ENCODE measurements at regions not wholly inside any gene's neighbourhood (a gene's known extent, or its start where the extent isn't known, plus 50 kb on each side); places are given as distances from the start of the nearest gene placed in this dataset.

DNA sequence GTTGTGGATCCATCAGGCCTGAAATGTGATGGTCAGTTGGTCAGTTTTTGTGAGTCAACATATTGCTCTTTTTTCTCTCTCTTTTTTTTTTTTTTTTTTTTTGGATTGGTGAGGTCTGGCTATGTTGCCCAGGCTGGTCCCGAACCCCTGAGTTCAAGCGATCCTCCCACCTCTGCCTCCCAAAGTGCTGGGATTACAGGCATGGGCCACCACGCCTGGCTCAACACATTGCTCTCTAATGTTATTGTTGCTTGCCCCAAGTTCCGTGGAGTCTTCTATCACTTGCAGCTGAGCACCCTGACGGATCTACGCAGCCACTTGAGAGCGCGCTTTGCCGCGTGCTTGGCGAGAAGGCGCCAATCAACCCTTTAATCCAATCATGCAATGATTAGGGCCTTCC lies 69.5 kb upstream of the DIO3 start:
- Histone ChIP-seq H3K4me1 (ENCODE audit: control insufficient read depth, insufficient read depth, low read length) (no peaks in the 10 kb centered on the region), H3K9ac (ENCODE audit: low read depth, low read length) (no peak overlapping the region), H3K4me3 (ENCODE audit: low read depth, low read length) (no peak overlapping the region), H3K9me3 (ENCODE audit: control insufficient read depth, insufficient read depth, low read length) (no peaks in the 10 kb centered on the region), H3K36me3 (ENCODE audit: control insufficient read depth, insufficient read depth, low read length) (no peaks in the 10 kb centered on the region), H3K27me3 (ENCODE audit: control insufficient read depth, insufficient read depth, low read length) (no peaks in the 10 kb centered on the region)

DNA sequence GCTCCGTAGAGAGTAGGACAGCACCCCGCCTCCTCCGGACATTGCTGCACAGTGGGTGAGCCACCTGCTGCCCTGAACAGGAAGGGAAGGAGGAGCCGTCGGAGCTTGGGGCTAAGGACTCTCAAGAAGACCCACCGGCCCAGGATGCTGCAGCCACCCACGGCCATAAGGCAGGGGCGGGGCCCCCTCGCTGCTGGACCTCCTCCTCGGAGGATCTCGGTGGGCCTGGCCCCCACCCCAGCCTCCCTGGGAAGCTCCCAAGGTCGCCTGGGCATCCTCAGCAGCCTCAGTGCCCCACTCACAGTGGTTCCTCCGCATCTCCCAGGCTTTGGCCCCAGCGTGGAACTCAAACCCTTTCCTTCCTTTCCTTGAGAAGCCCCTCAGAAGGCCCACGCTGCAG lies 68.6 kb upstream of the DIO3 start:
- Histone ChIP-seq H3K4me1 (ENCODE audit: control insufficient read depth, insufficient read depth, low read length) (no peaks in the 10 kb centered on the region), H3K4me3 (ENCODE audit: low read depth, low read length) (no peak overlapping the region)

DNA sequence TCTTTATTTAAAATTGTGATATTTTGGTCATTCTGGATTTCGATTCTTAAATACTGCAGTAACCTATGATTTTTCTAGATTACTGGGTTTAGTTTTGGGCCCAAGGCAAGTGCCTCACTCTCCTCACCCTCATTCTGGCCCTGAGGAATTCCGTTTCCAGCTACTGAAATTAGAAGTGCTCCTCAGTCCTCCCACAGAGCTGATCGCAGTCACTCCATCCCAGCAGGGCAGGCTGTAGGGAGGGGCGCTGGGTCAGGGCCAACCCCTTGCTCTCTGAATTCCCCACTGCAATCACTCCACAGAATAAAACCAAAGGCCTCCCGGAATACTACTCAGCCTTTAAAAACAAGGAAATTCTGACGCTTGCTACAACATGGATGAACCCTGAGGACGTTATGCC lies 66.5 kb upstream of the DIO3 start:
- Histone ChIP-seq H3K9ac (ENCODE audit: low read depth, low read length) (no peak overlapping the region), H3K36me3 (ENCODE audit: control insufficient read depth, insufficient read depth, low read length) (no peaks in the 10 kb centered on the region), H3K4me1 (ENCODE audit: control insufficient read depth, insufficient read depth, low read length) (no peaks in the 10 kb centered on the region)

More for the DNA sequence above, 68.6 kb upstream of the DIO3 start:
- Histone ChIP-seq H3K36me3 (ENCODE audit: control insufficient read depth, insufficient read depth, low read length) (no peaks in the 10 kb centered on the region), H3K9ac (ENCODE audit: low read depth, low read length) (no peak overlapping the region), H3K27me3 (ENCODE audit: control insufficient read depth, insufficient read depth, low read length) (no peaks in the 10 kb centered on the region), H3K9me3 (ENCODE audit: control insufficient read depth, insufficient read depth, low read length) (no peaks in the 10 kb centered on the region)

DNA sequence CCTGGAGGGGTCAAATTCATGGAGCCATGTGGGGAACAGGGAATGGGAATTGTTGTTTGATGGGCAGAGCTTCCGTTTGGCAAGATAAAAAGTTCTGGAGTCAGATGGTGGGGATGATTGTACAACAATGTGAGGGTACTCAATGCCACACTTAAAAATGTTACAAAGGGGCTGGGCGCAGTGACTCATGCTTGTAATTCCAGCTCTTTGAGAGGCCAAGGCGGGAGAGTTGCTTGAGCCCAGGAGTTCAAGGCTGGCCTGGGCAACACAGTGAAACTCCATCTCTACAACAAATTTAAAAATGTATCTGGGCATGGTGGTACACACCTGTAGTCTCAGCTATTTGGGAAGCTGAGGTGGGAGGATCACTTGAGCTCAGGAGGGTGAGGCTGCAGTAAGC lies 66.0 kb upstream of the DIO3 start:
- Histone ChIP-seq H3K4me1 (ENCODE audit: control insufficient read depth, insufficient read depth, low read length) (no peaks in the 10 kb centered on the region), H3K4me3 (ENCODE audit: low read depth, low read length) (no peak overlapping the region), H3K9ac (ENCODE audit: low read depth, low read length) (no peak overlapping the region), H3K27me3 (ENCODE audit: control insufficient read depth, insufficient read depth, low read length) (no peaks in the 10 kb centered on the region), H3K9me3 (ENCODE audit: control insufficient read depth, insufficient read depth, low read length) (no peaks in the 10 kb centered on the region), H3K36me3 (ENCODE audit: control insufficient read depth, insufficient read depth, low read length) (no peaks in the 10 kb centered on the region)

More for the DNA sequence above, 66.5 kb upstream of the DIO3 start:
- Histone ChIP-seq H3K4me3 (ENCODE audit: low read depth, low read length) (no peak overlapping the region), H3K9me3 (ENCODE audit: control insufficient read depth, insufficient read depth, low read length) (no peaks in the 10 kb centered on the region), H3K27me3 (ENCODE audit: control insufficient read depth, insufficient read depth, low read length) (no peaks in the 10 kb centered on the region)

DNA sequence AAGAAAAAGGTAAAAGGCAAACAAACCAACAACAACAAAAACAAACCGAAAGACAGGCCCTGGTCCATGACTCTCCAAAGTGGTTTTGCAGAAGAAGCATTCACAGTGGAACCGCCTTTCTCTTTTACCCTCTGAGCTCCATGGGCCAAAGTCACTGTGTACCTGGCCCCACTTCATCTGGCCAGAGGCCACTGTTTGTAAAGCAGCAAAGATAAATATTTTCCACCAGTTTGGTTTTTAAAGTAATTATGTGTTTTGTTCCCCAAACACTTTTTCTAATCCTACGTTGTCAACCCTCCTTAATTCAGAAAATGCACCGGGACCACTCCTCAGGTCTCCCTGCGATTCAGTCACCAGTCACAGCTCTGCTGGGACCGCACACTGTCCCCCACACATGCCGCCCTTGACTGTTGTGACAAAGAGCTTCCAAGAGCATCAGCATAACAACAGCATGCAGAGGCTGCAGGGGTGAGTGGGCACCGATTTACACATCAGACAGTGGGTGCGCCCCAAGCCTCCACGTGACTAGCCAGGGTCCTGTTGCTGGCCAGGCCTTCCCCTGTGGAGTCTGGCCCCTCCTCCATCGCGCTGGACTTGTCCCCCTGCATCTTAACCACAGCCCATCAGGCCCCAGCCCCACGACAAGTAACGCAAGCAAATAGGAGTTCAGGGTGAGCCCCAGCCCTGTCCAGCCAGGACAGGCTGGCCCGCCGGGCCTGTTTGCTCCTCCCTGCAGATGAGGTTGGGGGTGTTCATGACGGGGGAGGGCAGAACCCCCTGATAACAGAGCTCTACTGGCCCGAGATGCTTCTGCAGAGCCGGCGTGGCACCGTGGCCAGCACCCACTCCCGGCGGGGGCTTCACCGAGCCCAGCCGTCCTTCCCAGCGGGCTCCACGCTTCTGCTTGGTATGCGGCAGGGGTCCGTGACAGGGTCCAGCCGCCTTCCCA lies 65.2 kb upstream of the DIO3 start:
- Histone ChIP-seq H3K27me3 (ENCODE audit: control insufficient read depth, insufficient read depth, low read length) (no peaks in the 10 kb centered on the region), H3K4me1 (ENCODE audit: control insufficient read depth, insufficient read depth, low read length) (no peaks in the 10 kb centered on the region)

DNA sequence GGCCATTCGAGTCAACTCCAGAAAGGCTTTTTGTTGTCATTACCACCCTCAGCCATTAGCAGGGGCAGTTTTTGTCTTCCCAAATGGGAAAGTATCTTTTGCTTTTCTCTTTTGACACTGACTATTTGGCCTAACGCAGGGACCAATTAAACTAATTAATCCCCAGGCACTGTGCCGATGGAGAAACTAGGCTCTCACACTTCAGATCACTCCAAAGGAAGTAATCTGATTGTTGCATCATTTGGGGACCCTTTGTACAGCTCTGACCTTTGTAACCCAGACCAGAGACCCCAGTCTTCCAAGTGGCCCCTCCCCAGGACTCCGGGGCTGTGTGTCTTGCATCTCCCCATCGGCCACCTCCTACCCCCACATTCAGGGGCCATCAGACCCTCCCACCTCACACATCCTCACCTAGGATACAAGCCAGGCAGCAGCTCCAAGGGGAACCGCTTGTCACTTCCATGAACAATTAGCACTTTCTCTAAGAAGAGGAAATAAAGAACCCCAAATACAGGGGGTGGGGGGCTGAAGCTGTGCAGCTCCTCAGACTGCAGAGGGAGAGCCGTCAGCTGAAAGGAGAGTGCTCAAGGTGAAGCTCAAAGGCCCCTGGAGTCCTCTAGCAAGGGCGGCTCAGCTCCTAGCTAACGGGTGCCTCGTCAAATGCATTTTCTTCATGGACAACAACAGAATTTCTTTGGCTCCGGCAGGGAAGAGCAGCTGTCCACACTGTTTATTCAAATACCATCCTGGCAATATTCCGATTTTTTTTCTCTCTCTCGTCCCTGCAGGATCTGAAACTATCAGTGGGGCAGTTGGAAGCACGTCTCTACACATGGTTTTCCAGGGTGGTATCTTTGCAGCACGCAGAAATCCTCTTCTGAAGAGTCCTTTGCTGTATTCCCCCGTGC lies 64.3 kb upstream of the DIO3 start:
- no peak overlapping the region for H3K9ac ChIP-seq (ENCODE audit: low read depth, low read length)
- H3K36me3 ChIP-seq (ENCODE audit: control insufficient read depth, insufficient read depth, low read length): no peaks in the 10 kb centered on the region
- H3K4me1 ChIP-seq (ENCODE audit: control insufficient read depth, insufficient read depth, low read length): no peaks in the 10 kb centered on the region
- H3K4me3 ChIP-seq (ENCODE audit: low read depth, low read length): no peak overlapping the region
- no peaks in the 10 kb centered on the region for H3K9me3 ChIP-seq (ENCODE audit: control insufficient read depth, insufficient read depth, low read length)
- no peaks in the 10 kb centered on the region for H3K27me3 ChIP-seq (ENCODE audit: control insufficient read depth, insufficient read depth, low read length)

More for the DNA sequence above, 65.2 kb upstream of the DIO3 start:
- H3K36me3 ChIP-seq (ENCODE audit: control insufficient read depth, insufficient read depth, low read length): no peaks in the 10 kb centered on the region
- H3K4me3 ChIP-seq (ENCODE audit: low read depth, low read length): no peak overlapping the region
- H3K9ac ChIP-seq (ENCODE audit: low read depth, low read length): no peak overlapping the region
- no peaks in the 10 kb centered on the region for H3K9me3 ChIP-seq (ENCODE audit: control insufficient read depth, insufficient read depth, low read length)

DNA sequence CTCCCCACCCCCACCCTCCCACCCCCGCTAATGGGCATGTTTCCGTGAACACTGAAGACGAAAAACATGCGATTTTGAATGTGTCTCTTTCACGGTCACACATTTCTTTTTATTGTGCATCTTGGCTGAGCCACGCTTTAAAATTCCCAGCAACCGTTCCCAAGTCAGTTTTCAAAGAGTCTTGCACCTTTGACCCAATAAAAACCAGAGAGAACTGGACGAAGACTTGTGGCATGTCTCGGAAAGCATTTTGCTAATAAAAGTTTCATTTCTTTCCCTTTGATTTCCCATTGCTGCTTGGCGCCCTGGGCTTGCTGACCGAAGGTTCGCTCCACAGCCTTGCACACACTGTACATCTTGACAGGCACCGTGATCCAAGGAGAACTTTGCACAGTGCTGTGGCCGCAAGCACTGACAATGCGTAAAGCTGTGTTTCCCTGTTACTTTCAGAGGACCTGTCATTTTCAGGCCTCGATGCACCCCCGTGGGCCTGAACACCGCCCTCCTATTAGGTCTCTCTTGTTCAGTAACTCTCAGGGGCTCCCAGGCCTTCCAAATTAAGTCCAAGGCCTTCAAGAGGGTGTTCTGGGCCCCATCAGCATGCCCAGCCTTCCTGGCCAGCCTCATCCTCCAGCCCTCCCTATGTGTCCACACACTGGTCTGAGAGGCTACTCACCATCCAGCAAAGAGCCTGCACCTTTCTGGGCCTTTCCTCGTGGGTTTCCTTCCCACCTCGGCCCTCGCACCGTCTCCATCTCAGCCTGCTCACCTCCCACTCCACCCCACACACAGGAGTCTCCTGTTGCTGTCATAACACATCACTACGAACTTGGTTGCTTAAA lies 63.4 kb upstream of the DIO3 start:
- Histone ChIP-seq H3K4me1 (ENCODE audit: control insufficient read depth, insufficient read depth, low read length) (no peaks in the 10 kb centered on the region), H3K4me3 (ENCODE audit: low read depth, low read length) (no peak overlapping the region), H3K9ac (ENCODE audit: low read depth, low read length) (no peak overlapping the region), H3K36me3 (ENCODE audit: control insufficient read depth, insufficient read depth, low read length) (no peaks in the 10 kb centered on the region), H3K27me3 (ENCODE audit: control insufficient read depth, insufficient read depth, low read length) (no peaks in the 10 kb centered on the region), H3K9me3 (ENCODE audit: control insufficient read depth, insufficient read depth, low read length) (no peaks in the 10 kb centered on the region)

DNA sequence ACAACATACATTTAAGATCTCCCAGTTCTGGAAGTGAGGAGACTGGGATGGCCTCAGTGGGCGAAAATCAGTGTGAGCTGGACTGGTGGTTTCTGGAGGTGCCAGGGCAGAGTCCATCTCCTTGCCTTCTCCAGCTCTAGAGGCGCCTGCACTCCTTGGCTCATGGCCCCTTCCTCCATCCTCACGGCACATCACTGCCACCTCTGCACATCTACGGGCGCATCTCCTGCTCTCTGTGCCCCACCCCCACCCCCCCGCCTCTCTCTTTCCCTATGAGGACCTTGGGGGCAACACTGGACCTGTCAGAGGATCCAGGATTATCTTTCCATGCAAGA lies 62.8 kb upstream of the DIO3 start:
- no peak overlapping the region for H3K4me3 ChIP-seq (ENCODE audit: low read depth, low read length)
- no peak overlapping the region for H3K9ac ChIP-seq (ENCODE audit: low read depth, low read length)
- no peaks in the 10 kb centered on the region for H3K4me1 ChIP-seq (ENCODE audit: control insufficient read depth, insufficient read depth, low read length)
- H3K36me3 ChIP-seq (ENCODE audit: control insufficient read depth, insufficient read depth, low read length): no peaks in the 10 kb centered on the region
- no peaks in the 10 kb centered on the region for H3K27me3 ChIP-seq (ENCODE audit: control insufficient read depth, insufficient read depth, low read length)
- no peaks in the 10 kb centered on the region for H3K9me3 ChIP-seq (ENCODE audit: control insufficient read depth, insufficient read depth, low read length)

DNA sequence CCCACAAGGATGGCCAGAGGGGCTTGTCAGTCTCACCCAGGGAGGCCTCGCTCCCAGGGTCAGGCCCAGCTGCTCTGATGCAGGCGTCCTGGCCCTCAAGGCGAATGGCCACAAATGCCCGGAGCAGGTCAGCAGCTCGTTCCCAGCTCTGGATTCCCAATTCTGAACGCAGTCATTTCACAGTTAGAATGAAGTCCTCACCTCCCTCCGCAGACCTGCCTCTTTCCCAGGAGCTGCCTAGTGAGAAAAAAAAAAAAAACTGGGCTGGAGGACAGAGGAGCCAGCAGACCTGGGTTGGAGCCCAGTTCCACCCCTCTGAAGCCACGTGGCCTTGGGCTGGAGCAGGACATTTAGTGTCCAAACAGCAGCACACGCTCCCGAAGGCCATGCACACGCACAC lies 62.2 kb upstream of the DIO3 start:
- no peak overlapping the region for H3K4me3 ChIP-seq (ENCODE audit: low read depth, low read length)
- H3K9me3 ChIP-seq (ENCODE audit: control insufficient read depth, insufficient read depth, low read length): no peaks in the 10 kb centered on the region
- H3K9ac ChIP-seq (ENCODE audit: low read depth, low read length): no peak overlapping the region
- H3K36me3 ChIP-seq (ENCODE audit: control insufficient read depth, insufficient read depth, low read length): no peaks in the 10 kb centered on the region
- no peaks in the 10 kb centered on the region for H3K4me1 ChIP-seq (ENCODE audit: control insufficient read depth, insufficient read depth, low read length)
- H3K27me3 ChIP-seq (ENCODE audit: control insufficient read depth, insufficient read depth, low read length): no peaks in the 10 kb centered on the region

DNA sequence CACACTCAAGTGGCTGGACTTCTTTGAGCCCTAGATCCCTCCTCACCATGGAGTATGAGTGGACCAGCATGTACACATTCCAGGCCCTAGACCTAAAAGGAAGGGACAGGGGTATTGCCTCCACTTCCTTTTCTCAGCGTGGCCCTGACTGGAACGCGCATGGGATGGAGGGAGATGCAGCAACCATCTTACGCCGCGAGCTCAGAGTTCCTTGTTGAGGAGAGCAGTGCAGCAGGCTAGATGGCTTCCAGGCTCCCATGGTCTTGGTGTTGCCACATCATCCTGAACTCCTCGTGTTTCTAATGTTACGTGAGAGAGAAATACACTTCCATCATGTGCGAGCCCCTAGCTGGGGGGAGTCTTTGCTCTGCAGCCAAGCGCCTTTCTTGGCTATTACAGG lies 61.8 kb upstream of the DIO3 start:
- H3K4me1 ChIP-seq (ENCODE audit: control insufficient read depth, insufficient read depth, low read length): no peaks in the 10 kb centered on the region
- no peaks in the 10 kb centered on the region for H3K36me3 ChIP-seq (ENCODE audit: control insufficient read depth, insufficient read depth, low read length)
- H3K27me3 ChIP-seq (ENCODE audit: control insufficient read depth, insufficient read depth, low read length): no peaks in the 10 kb centered on the region
- no peak overlapping the region for H3K4me3 ChIP-seq (ENCODE audit: low read depth, low read length)
- H3K9ac ChIP-seq (ENCODE audit: low read depth, low read length): no peak overlapping the region
- no peaks in the 10 kb centered on the region for H3K9me3 ChIP-seq (ENCODE audit: control insufficient read depth, insufficient read depth, low read length)

DNA sequence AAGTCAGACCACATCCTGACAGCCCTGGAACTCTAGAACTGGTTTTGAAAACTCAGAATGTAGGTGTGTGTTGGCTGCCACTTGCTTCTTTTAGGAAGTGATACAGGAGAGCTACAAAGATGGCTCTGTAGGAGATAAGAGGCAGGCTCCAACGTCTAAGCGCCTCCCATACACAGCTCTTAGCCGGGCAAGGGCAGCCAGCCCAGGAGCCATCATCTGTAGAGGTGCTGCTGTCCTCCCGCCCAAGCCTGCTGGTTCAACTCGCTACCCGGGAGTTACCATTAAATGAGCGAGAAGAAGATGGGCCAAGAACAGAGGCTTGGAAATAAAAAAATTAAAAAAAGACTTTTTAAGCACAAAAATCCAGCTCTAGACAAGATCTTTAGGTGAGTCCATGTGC lies 61.2 kb upstream of the DIO3 start:
- H3K9ac ChIP-seq (ENCODE audit: low read depth, low read length): no peak overlapping the region
- no peaks in the 10 kb centered on the region for H3K4me1 ChIP-seq (ENCODE audit: control insufficient read depth, insufficient read depth, low read length)
- no peaks in the 10 kb centered on the region for H3K9me3 ChIP-seq (ENCODE audit: control insufficient read depth, insufficient read depth, low read length)
- no peak overlapping the region for H3K4me3 ChIP-seq (ENCODE audit: low read depth, low read length)
- H3K36me3 ChIP-seq (ENCODE audit: control insufficient read depth, insufficient read depth, low read length): no peaks in the 10 kb centered on the region
- no peaks in the 10 kb centered on the region for H3K27me3 ChIP-seq (ENCODE audit: control insufficient read depth, insufficient read depth, low read length)

Measured in iPS-15b (cell line).